ENCODE measurements at regions not wholly inside any gene's neighbourhood (a gene's known extent, or its start where the extent isn't known, plus 50 kb on each side); places are given as distances from the start of the nearest gene placed in this dataset.
"Not testable (repeated sequence)": the region's sequence is repeated elsewhere in the genome, so short reads cannot be mapped to it uniquely, and the experiment has no call there.

DNA sequence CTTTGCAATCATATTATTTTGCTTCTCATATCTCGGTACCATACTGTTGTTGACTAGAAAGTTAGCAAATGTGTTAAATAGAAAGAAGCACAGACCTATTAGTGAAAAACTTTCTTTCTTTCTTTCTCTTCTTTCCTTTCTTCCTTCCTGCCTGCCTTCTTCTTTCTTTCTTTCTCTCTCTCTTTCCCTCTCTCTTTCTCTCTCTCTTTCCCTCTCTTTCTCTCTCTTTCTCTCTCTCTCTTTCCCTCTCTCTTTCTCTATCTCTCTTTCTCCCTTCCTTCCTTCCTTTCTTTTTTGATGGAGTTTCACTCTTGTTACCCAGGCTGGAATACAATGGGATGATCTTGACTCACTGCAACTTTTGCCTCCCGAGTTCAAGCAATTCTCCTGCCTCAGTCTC lies 1160.6 kb downstream of the GATA3 start:
- DNase-seq (ENCODE audit: low read depth): no peak

GRCh38 chr10:9219860-9220259 lies 1165.4 kb downstream of the GATA3 start:
- DNase-seq (ENCODE audit: low read depth): no peak

GRCh38 chr10:9222917-9223316 lies 1168.4 kb downstream of the GATA3 start:
- DNase-seq (ENCODE audit: low read depth): no peak

DNA sequence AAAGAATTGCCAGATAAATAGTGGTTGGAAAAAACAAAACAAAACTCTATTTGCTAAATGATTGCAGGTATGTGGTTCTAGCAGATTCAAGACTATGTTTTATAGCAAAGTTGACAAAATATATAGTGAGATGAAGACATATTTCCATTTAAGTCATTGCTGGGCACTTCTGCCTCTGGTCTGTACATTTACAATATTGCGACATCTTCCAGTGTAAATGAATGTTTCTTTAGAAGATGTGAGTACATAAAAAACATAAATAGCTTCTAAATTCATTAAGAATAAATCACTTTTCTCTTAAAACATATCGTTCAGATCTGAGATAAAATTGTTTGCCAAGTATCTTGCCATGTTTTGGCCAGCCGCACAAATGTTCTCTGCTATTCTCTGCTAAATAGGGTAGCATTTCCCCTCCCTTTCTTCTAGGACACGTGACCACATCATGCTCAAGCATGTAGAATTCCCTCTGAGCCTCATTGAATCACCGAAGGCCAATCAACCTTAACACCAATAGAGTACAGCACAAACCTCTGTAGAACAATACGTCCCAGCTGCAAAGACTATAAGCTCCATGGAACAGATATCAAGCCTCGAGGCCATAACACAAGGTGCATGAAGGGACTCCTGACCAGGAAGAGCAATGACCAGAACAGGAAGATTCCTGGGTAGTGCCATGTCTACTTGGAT lies 1173.3 kb downstream of the GATA3 start:
- DNase-seq (ENCODE audit: low read depth): no peak

- DNase-seq (ENCODE audit: low read depth): no peak
Observed at GRCh38 chr10:9228771-9229170, 1174.3 kb downstream of the GATA3 start.

- no peak for DNase-seq (ENCODE audit: low read depth)
Observed at GRCh38 chr10:9229702-9230244, 1175.3 kb downstream of the GATA3 start.

DNA sequence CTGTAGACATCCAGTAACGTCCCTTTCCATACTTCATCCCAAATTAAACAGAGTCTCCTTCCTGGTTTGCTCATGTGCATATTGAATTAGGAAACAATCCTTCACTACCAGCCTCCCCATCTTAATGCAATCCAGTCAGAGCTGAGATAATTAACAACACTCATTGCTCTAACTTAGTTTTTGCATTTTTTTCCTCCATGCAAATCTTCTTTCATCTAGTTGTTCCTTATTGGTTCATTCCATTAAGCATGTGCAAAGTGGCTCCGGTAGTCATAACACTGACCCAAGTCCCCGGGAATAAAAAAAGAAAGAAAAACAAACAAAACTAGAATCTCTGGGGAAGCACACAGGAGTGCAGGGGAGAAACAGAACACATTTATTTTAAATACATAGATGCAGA lies 1176.1 kb downstream of the GATA3 start:
- DNase-seq (ENCODE audit: low read depth): no peak

- DNase-seq (ENCODE audit: low read depth): no peak
Observed at GRCh38 chr10:9234191-9234590, 1179.7 kb downstream of the GATA3 start.

- DNase-seq (ENCODE audit: low read depth): no peak
Observed at GRCh38 chr10:9238041-9238440, 1183.6 kb downstream of the GATA3 start.

DNA sequence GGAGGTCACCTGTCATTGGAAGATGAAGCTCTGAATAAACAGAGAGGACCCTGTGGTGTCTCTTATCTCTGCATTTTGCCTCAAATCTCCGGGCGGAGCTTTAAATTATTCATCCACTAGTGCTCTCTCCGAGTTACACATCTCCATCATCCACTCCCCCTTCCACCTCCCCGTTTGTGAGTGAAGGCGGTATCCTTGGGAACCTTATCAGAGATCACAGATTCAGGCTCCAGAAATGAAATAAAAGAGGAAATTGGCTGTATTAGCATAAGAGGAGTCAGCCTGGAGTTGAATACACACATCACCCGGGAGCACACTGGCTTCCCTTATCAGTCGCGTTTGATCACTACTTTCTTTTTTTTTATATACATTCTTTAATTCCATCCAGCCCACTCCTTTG lies 1184.8 kb downstream of the GATA3 start:
- no peak for DNase-seq (ENCODE audit: low read depth)

DNA sequence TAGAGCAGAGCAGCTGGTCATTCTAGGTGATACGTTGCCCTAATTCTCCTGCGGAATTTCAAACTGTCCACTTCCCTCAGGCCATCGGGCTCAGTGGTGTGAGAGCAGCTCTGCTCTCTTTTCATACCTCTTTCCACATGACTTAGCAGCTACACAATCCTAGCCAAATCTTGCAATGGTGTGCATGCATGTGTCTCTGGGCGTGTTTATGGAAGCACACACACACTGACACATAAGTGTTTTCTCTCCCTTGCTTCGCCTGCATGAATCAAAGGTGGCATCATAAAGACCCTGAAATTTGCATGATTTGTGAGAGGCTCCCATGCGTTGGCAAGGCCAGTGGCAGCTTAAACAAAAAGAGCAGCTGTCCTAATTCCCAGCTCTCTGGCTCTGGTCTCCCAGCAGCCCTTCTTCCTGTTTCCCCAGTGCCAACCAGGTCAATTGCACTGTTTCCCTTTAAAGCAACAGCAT lies 1189.5 kb downstream of the GATA3 start:
- DNase-seq (ENCODE audit: low read depth): no peak

DNA sequence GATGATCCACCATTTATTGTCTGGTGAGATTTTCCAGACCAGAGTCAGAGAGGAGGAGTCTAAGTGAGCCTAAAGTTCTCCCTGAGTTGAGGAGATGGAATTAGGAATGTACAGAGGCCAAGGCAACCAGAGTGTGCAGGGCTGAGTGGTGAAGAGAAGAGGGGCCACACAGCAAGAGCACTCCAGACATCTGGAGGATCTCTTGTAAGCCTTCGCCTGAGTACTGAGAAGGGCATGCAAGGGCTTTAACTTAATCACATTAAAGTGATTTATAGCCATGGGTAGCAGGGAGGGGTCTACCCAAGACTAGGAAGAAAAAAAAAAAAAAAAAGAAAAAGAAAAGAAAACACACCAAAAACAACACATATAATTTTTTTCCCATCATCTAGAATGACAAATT lies 1190.4 kb downstream of the GATA3 start:
- no peak for DNase-seq (ENCODE audit: low read depth)

GRCh38 chr10:9253121-9253520 lies 1198.6 kb downstream of the GATA3 start:
- DNase-seq (ENCODE audit: low read depth): no peak

- no peak for DNase-seq (ENCODE audit: low read depth)
Observed at GRCh38 chr10:9254353-9254752, 1199.9 kb downstream of the GATA3 start.

GRCh38 chr10:9260690-9261089 lies 1206.2 kb downstream of the GATA3 start:
- no peak for DNase-seq (ENCODE audit: low read depth)

DNA sequence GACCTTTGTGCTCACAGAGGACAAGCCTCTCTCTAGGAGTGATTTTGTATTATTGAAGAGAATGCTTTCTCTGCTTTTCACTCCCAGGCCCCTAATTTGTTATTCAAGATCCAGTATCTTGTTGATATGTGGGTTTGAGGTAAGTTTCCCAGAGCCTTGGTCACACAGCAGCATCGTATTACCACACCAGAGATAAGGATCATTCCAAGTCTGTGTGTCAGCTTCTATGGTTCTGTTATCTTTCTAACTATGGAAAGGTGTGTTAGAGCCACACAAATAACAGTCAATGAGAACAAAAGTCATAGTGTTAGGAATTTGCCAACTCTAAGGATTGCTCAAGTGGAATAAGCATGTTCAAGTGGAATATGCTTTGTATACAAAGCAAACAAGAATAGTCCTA lies 1208.3 kb downstream of the GATA3 start:
- no peak for DNase-seq (ENCODE audit: low read depth)

- DNase-seq (ENCODE audit: low read depth): no peak
Observed at GRCh38 chr10:9268176-9268575, 1213.7 kb downstream of the GATA3 start.

DNA sequence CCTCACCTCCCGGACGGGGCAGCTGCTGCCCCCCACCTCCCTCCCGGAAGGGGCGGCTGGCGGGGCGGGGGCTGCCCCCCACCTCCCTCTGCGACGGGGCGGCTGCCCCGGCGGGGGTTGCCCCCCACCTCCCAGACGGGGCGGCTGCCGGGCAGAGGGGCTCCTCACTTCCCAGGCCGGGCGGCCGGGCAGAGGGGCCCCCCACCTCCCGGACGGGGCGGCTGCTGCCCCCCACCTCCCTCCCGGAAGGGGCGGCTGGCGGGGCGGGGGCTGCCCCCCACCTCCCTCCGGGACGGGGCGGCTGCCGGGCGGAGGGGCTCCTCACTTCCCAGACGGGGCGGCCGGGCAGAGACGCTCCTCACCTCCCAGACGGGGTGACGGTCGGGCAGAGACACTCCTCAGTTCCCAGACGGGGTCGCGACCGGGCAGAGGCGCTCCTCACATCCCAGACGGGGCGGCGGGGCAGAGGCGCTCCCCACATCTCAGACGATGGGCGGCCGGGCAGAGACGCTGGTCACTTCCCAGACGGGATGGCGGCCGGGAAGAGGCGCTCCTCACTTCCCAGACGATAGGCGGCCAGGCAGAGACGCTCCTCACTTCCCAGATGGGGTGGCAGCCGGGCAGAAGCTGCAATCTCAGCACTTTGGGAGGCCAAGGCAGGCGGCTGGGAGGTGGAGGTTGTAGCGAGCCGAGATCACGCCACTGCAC lies 1218.8 kb downstream of the GATA3 start:
- not testable (repeated sequence) for DNase-seq (ENCODE audit: low read depth)

DNA sequence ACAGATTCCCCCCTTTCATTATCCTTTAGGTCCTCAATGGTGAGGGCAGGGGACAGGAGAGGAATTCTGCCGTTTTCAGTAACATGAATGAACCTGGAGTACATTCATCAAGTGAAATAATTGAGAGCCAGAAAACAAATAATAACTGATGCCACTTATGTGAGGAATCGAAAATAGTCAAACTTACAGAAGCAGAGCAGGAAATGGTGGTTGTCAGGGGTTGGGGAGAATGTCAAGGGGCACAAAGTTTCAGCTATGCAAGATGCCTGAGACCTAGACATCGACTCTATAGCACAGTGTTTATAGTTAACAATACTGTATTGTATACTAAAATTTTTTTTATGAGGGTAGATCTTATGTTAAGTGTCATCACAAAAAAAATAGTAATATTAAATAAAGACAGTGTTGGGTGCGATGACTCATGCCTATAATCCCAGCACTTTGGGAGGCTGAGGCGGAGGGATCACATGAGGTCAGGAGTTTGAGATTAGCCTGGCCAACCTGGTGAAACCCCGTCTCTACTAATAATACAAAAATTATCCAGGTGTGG lies 1219.8 kb downstream of the GATA3 start:
- no peak for DNase-seq (ENCODE audit: low read depth)

GRCh38 chr10:9275861-9276260 lies 1221.4 kb downstream of the GATA3 start:
- DNase-seq (ENCODE audit: low read depth): no peak

- no peak for DNase-seq (ENCODE audit: low read depth)
Observed at GRCh38 chr10:9285690-9286089, 1231.2 kb downstream of the GATA3 start.

DNA sequence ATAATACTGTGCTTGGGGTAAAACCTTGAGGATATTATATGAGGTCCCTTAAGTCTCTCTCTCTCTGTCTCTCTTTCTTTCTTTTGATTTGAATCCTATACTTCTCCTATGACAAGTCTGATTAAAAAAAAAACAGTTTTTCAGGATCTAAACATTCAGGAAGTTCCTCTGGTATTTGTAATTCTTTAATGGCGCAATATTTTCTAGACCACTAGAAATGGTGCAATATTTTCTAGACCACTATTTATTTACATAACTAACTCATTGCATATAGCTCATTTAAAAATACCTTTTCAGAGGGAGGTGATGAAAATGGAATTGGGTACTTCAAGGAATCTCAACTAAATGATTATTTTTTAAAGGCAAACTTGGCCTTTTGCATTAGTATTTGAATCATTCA lies 1235.3 kb downstream of the GATA3 start:
- DNase-seq (ENCODE audit: low read depth): no peak

DNA sequence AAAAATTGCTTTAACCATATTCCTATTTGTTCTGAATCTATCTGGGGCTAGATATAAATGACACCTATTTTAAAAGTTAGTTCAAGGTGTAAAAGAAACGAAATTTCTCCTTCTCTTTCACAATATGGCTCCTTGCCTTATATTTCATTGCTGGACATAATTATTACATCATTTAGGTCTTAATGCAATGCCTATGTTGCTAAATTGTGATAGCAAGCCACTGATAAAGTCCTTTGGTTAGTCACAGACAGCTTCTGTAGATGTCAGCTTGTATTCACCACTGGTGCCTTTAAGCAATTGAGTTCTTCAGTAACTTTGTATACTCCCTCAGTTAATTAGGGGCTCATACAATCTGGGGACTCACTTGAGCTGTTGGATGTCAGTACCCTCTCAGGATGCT lies 1236.6 kb downstream of the GATA3 start:
- no peak for DNase-seq (ENCODE audit: low read depth)

All from activated gamma-delta T cell treated with anti-CD3 and anti-CD28 coated beads, Interleukin-2, amount 50 U/mL, for 16 hours (primary cell).